BJ (cell line): ENCODE measurements at regions not wholly inside any gene's neighbourhood (a gene's known extent, or its start where the extent isn't known, plus 50 kb on each side); places are given as distances from the start of the nearest gene placed in this dataset.

Source experiments
- CTCF ChIA-PET: fragments of 350-600 bp; formaldehyde crosslinking; extraction: SDS; loops from one replicate; lab custom pipeline; 2021; ENCODE audit warnings: antibody characterized with exemption, inconsistent platforms; lab: Yijun Ruan, JAX
- POLR2A ChIA-PET: fragments of 300-600 bp; sonication (Branson Sonifier 250); formaldehyde crosslinking; extraction: SDS; loops from one replicate; lab custom pipeline; 2021; ENCODE audit warnings: antibody characterized with exemption; lab: Charles Lee
- DNase-seq: peaks from one replicate; pipeline ENCODE4 v3.0.0-alpha.2; 2011; ENCODE audit warnings: low read depth
- H3K27me3 ChIP-seq: 2 replicates; pipeline ENCODE4 v1.6.0; 2011; ENCODE audit warnings: low read length; ENCODE audit not compliant: control insufficient read depth, insufficient read depth
- H3K36me3 ChIP-seq: 2 replicates; pipeline ENCODE4 v1.5.1; 2011; ENCODE audit warnings: low read length; ENCODE audit not compliant: control insufficient read depth, insufficient read depth
- H3K4me3 ChIP-seq: 2 replicates; pipeline ENCODE4 v1.5.1; 2011; ENCODE audit warnings: low read depth, mild to moderate bottlenecking, control low read depth, low read length
- CTCF ChIP-seq: IDR thresholded peaks from 2 replicates; pipeline ENCODE4 v1.5.1; 2011; ENCODE audit warnings: low read depth, mild to moderate bottlenecking, control low read depth, inconsistent platforms, low read length, moderate library complexity; ENCODE audit not compliant: insufficient read depth

DNA sequence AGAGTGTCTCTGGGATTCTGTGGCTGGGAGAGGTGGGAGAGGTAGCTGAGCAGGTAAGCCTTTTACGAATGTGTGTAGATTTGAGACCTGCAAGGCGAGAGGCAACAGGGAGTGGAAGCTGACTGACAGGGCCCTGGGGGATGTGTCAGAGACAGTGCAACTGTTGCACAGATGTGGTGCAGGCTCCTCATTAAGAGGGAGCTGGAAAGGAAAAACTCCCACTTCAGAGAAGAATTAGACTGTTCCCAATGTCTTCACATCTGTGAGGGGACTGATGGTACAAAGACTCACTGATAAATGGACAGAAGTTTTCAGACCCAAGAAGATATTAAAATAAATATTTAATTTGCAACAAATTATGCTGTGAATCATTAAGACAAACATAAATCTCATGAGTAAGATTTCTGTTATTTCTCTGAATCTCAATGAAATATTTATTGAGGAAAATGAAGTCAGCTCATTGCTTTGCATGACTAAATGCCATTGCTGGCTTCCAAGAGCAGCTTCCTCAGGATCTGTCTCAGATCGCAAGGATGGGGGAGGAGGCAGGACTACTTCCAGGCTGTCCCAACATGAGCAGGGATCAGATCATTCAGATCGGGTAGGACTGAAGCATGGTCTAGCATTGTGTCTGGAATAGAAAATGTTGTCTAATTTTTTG lies 127.3 kb upstream of the ROPN1 start:
- TF ChIP-seq CTCF, result no peak
- no peaks in the 10 kb centered on the region for H3K27me3 ChIP-seq
- ChIA-PET POLR2A (interaction anchor here (0.7 kb wide), 1 partner anchor 13 kb away, joined by 3 read pairs; no protein-coding TSS in a partner anchor), CTCF (interaction anchor here (1.1 kb wide), 1 partner anchor 82 kb away, joined by 3 read pairs; no protein-coding TSS in a partner anchor)
- DNase-seq, result peak; percentile 76
- no peaks in the 10 kb centered on the region for H3K36me3 ChIP-seq
- no peak overlapping the region for H3K4me3 ChIP-seq

DNA sequence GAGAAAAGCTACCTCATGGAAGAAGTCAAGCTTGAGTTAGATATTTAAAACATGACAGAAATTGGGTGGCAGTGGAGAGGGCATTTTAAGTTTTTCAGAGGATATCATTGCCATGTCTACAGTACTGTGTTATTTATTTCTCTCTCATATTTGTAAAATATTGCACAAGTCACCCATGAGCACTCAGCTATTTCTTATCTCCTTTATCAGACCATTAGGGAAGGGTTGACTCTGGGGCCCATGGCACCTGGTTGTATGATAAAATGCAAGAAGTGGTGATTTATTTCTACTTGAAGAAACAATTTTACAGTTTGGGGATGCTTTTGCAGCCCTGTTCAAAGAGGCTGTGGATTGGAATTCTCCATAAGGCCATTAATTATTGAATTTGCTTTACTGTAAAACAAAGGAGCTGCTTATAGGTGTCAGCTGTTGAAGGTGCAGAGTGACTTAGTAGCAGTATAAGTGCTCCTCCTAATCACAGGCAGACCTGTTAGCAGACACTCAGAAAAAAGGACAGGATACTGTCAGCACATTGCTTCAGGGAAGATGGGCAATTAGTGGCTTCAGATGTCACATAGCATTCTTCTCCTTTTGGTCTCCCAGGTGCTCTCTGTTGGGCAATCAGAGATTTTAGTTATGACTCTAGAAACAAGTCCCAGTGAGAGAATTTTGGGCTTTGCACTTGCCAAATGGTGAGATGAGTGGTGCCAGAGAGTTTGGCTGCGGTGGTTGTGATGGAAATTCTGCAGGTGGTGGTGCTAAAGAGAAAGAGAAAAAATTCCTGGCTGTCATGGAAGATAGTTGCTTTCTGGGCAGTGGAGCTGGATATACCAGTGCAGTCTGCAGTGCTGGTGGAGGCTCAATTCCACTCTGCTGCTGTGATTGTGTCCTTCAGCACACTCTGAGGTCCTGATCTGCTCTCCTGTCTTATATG lies 129.7 kb upstream of the ROPN1 start:
- DNase-seq, result no peak
- POLR2A ChIA-PET, result no interaction called here
- Histone ChIP-seq H3K36me3 (no peaks in the 10 kb centered on the region), H3K27me3 (no peaks in the 10 kb centered on the region), H3K4me3 (no peak overlapping the region)
- CTCF ChIA-PET, result no interaction called here
- TF ChIP-seq CTCF, result no peak

- no peaks in the 10 kb centered on the region for H3K36me3 ChIP-seq
- no peaks in the 10 kb centered on the region for H3K27me3 ChIP-seq
- ChIA-PET CTCF (no interaction called here), POLR2A (no interaction called here)
- TF ChIP-seq CTCF, result no peak
- DNase-seq, result no peak
- H3K4me3 ChIP-seq, result no peak overlapping the region
These were observed 133.4 kb upstream of the ROPN1 start for GRCh38 chr3:124125315-124125714.

GRCh38 chr3:124126436-124127023 lies 134.6 kb upstream of the ROPN1 start:
- H3K27me3 ChIP-seq, result no peaks in the 10 kb centered on the region
- H3K36me3 ChIP-seq, result no peaks in the 10 kb centered on the region
- no peak for DNase-seq
- no peak overlapping the region for H3K4me3 ChIP-seq
- ChIA-PET CTCF (interaction anchor here (1.6 kb wide), 1 partner anchor 14 kb away, joined by 3 read pairs; no protein-coding TSS in a partner anchor), POLR2A (no interaction called here)
- TF ChIP-seq CTCF, result no peak

DNA sequence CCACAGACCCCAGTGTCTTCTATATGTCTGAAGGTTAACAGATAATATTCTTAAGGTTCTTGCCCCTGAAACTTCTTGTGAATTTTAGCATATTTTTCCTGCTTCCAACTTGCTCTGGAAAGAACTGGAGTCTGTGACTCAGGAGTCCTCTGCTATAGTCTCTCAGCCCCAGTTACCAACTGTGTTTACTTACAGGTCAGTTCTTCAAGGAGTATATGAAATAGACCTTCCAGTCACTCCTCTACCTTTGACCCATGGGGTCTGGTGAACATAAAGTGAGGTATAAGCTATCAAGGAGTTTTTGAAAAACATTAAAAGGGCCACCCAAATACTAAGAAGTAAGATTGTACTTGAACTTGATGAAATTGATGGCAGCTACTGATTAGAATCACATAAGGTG lies 139.2 kb upstream of the ROPN1 start:
- TF ChIP-seq CTCF, result no peak
- POLR2A ChIA-PET, result no interaction called here
- CTCF ChIA-PET, result interaction anchor here (1.6 kb wide), 1 partner anchor 16 kb away, joined by 4 read pairs; no protein-coding TSS in a partner anchor
- H3K27me3 ChIP-seq, result no peaks in the 10 kb centered on the region
- H3K36me3 ChIP-seq, result no peaks in the 10 kb centered on the region
- no peak overlapping the region for H3K4me3 ChIP-seq
- no peak for DNase-seq
